Liver (tissue), 8 donors: ENCODE measurements at regions not wholly inside any gene's neighbourhood (a gene's known extent, or its start where the extent isn't known, plus 50 kb on each side); places are given as distances from the start of the nearest gene placed in this dataset.
A peak's percentile ranks its signal among the peaks of the same experiment; 100 is the strongest.

ENCODE experiments used
- DNase-seq: peaks from one replicate; pipeline ENCODE4 v3.0.0-alpha.2; 2017; ENCODE audit warnings: low spot score
- H3K27ac ChIP-seq, 2 donors: one replicate each; pipeline ENCODE4 v1.7.0; 2013; ENCODE audit warnings: inconsistent platforms in 2 of 2, low read length in 2 of 2, control low read depth in 1 of 2, low read depth in 1 of 2, mild to moderate bottlenecking in 1 of 2
- H3K27me3 ChIP-seq, 4 donors: one replicate each; pipeline versions ENCODE4 v1.6.1 to v1.7.0; 2013; ENCODE audit warnings: low read length in 3 of 4, inconsistent platforms in 1 of 4, mild to moderate bottlenecking in 1 of 4, moderate library complexity in 1 of 4; ENCODE audit not compliant: control insufficient read depth in 4 of 4, insufficient read depth in 4 of 4
- H3K36me3 ChIP-seq, 4 donors: one replicate each; pipeline versions ENCODE4 v1.6.1 to v1.7.0; 2013; ENCODE audit warnings: low read length in 3 of 4, mild to moderate bottlenecking in 3 of 4, low read depth in 1 of 4, moderate library complexity in 1 of 4; ENCODE audit not compliant: control insufficient read depth in 4 of 4, insufficient read depth in 3 of 4
- H3K4me1 ChIP-seq, 4 donors: one replicate each; pipeline versions ENCODE4 v1.6.1 to v1.7.0; 2013; ENCODE audit warnings: low read length in 3 of 4, mild to moderate bottlenecking in 3 of 4, moderate library complexity in 1 of 4; ENCODE audit not compliant: control insufficient read depth in 4 of 4, insufficient read depth in 4 of 4
- H3K4me3 ChIP-seq, 3 donors: one replicate each; pipeline versions ENCODE4 v1.6.1 to v1.7.0; 2013; ENCODE audit warnings: low read length in 3 of 3, control low read depth in 1 of 3, low read depth in 1 of 3, mild to moderate bottlenecking in 1 of 3
- H3K9ac ChIP-seq, 2 donors: one replicate each; pipeline ENCODE4 v1.7.0; 2013; ENCODE audit warnings: low read length in 2 of 2, mild to moderate bottlenecking in 2 of 2, moderate library complexity in 2 of 2, control low read depth in 1 of 2, low read depth in 1 of 2
- H3K9me3 ChIP-seq, 4 donors: one replicate each; pipeline versions ENCODE4 v1.6.1 to v1.7.0; 2013; ENCODE audit warnings: low read length in 3 of 4; ENCODE audit not compliant: control insufficient read depth in 4 of 4
- EGR1 ChIP-seq, 2 donors: IDR thresholded peaks; 2 replicates each; pipeline ENCODE4 v1.6.1; 2016 to 2018; ENCODE audit warnings: antibody characterized with exemption in 2 of 2, low read depth in 2 of 2
- FOXA2 ChIP-seq: IDR thresholded peaks from 2 replicates; pipeline ENCODE4 v1.6.1; 2016; ENCODE audit warnings: antibody characterized with exemption
- GABPA ChIP-seq, 2 donors: IDR thresholded peaks in 1 of 2; conservative IDR thresholded peaks in 1 of 2; 2 replicates each; pipeline ENCODE4 v1.6.1; 2016; ENCODE audit warnings: antibody characterized with exemption in 2 of 2, mild to moderate bottlenecking in 1 of 2, moderate library complexity in 1 of 2
- HNF4A ChIP-seq, 2 donors: conservative IDR thresholded peaks; 2 replicates each; pipeline ENCODE4 v1.6.1; 2016; ENCODE audit warnings: antibody characterized with exemption in 2 of 2, mild to moderate bottlenecking in 2 of 2
- HNF4G ChIP-seq: IDR thresholded peaks from 2 replicates; pipeline ENCODE4 v1.6.1; 2016; ENCODE audit warnings: antibody characterized with exemption
- JUND ChIP-seq, 2 donors: IDR thresholded peaks; 2 replicates each; pipeline ENCODE4 v1.6.1; 2016; ENCODE audit warnings: antibody characterized with exemption in 2 of 2
- NR2F2 ChIP-seq: IDR thresholded peaks from 2 replicates; pipeline ENCODE4 v1.6.1; 2016; ENCODE audit warnings: antibody characterized with exemption
- RAD21 ChIP-seq, 2 donors: IDR thresholded peaks; 2 replicates each; pipeline ENCODE4 v1.6.1; 2016; ENCODE audit warnings: antibody characterized with exemption in 2 of 2, mild to moderate bottlenecking in 2 of 2
- SP1 ChIP-seq: IDR thresholded peaks from 2 replicates; pipeline ENCODE4 v1.6.1; 2018; ENCODE audit warnings: antibody characterized with exemption, mild to moderate bottlenecking
- TAF1 ChIP-seq: conservative IDR thresholded peaks from 2 replicates; pipeline ENCODE4 v1.6.1; 2016; ENCODE audit warnings: antibody characterized with exemption, mild to moderate bottlenecking
- YY1 ChIP-seq: IDR thresholded peaks from 2 replicates; pipeline ENCODE4 v1.6.1; 2016; ENCODE audit warnings: antibody characterized with exemption, mild to moderate bottlenecking
- WGBS: extraction: QIAGEN DNeasy Blood & Tissue Kit; methylation state at CpG from one replicate; pipeline ENCODE4 v1.1.7; 2013; 5-methylcytosine and 5-hydroxymethylcytosine counted together
- TF ChIP-seq, protein P1 (sequence below): IDR thresholded peaks from 2 replicates; pipeline ENCODE4 v1.6.1; 2016; ENCODE audit warnings: antibody characterized with exemption
- TF ChIP-seq, protein P2 (sequence below): fragments of 150-350 bp; IDR thresholded peaks from 2 replicates; pipeline ENCODE4 v1.5.1; 2017; ENCODE audit warnings: improper control_type of control experiment, low read depth, low read length; ENCODE audit not compliant: missing input control
- TF ChIP-seq, protein P3 (sequence below): IDR thresholded peaks from 2 replicates; pipeline ENCODE4 v1.6.1; 2016; ENCODE audit warnings: antibody characterized with exemption
- TF ChIP-seq, protein P4 (sequence below): IDR thresholded peaks from 2 replicates; pipeline ENCODE4 v1.6.1; 2016; ENCODE audit warnings: antibody characterized with exemption, mild to moderate bottlenecking
- TF ChIP-seq, protein P5 (sequence below): IDR thresholded peaks from 2 replicates; pipeline ENCODE4 v1.6.1; 2016; ENCODE audit warnings: antibody characterized with exemption
- donor health status: healthy.
- donor health status: healthy.
- donor health status: healthy.
- donor health status: healthy.
- donor health status: healthy.

DNA sequence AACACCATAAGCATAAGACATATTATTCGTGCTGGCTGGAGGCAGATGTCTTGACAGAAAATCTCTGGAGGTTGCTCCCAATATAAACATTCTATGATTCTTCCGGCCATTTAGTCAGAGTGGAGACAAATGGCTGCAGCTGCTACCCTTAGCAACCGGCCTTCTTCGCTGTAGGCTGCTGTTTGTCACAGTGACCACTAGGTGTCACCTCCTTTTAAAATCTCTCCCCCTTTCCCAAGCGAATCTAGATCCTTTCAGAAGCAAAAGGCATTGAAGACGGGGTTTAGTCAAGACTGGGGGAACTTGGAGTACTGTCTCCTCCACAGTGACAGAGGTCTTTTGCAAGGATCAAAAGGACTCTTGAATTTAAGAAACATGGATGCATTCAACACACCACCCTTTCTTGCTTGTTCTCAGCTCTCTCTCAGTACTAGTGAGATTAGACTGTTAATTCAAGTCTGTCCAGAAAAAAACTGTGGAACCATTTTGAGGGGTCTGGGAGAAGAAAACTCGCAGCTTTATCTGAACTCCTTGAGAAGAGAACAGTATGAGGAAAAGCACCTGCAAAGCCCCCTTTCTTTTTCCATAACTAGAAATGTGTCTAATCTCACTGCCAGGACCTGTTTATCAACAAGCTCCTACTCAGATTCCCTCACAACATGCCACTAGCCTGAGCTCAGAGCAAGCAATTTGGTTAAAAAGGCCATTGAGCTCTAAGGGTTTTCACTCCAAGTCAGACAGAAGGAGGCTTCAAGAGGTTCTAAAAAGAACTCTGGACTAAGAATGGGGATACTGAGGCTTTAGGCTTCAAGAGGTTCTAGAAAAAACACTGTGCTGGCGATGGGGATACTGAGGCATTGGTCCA is 408.3 kb upstream of the PLXNA2 start:
- DNase-seq = peak; percentile 37
- Histone ChIP-seq H3K4me1 (no peaks in the 10 kb centered on the region), H3K27me3 (no peaks in the 10 kb centered on the region), H3K9ac (no peak overlapping the region), H3K4me3 (no peak overlapping the region), H3K9me3 (no peaks in the 10 kb centered on the region), H3K27ac (no peak overlapping the region), H3K36me3 (no peaks in the 10 kb centered on the region)
- TF ChIP-seq JUND (IDR thresholded peaks at IDR 0.05) (no peak), GABPA (IDR thresholded peaks at IDR 0.05 in 1 of 2, conservative IDR thresholded peaks at IDR 0.05 in 1 of 2) (no peak), FOXA2 (no peak), SP1 (no peak), HNF4A (conservative IDR thresholded peaks at IDR 0.05) (no peak), HNF4G (no peak), RAD21 (IDR thresholded peaks at IDR 0.05) (peak; percentile 83 to 90), YY1 (peak; percentile 15)
- TF ChIP-seq, protein P1, sequence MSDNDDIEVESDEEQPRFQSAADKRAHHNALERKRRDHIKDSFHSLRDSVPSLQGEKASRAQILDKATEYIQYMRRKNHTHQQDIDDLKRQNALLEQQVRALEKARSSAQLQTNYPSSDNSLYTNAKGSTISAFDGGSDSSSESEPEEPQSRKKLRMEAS = no peak
- TF ChIP-seq, protein P2, sequence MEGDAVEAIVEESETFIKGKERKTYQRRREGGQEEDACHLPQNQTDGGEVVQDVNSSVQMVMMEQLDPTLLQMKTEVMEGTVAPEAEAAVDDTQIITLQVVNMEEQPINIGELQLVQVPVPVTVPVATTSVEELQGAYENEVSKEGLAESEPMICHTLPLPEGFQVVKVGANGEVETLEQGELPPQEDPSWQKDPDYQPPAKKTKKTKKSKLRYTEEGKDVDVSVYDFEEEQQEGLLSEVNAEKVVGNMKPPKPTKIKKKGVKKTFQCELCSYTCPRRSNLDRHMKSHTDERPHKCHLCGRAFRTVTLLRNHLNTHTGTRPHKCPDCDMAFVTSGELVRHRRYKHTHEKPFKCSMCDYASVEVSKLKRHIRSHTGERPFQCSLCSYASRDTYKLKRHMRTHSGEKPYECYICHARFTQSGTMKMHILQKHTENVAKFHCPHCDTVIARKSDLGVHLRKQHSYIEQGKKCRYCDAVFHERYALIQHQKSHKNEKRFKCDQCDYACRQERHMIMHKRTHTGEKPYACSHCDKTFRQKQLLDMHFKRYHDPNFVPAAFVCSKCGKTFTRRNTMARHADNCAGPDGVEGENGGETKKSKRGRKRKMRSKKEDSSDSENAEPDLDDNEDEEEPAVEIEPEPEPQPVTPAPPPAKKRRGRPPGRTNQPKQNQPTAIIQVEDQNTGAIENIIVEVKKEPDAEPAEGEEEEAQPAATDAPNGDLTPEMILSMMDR = peak; percentile 90
- TF ChIP-seq, protein P3, sequence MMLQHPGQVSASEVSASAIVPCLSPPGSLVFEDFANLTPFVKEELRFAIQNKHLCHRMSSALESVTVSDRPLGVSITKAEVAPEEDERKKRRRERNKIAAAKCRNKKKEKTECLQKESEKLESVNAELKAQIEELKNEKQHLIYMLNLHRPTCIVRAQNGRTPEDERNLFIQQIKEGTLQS = no peak
- TF ChIP-seq, protein P4, sequence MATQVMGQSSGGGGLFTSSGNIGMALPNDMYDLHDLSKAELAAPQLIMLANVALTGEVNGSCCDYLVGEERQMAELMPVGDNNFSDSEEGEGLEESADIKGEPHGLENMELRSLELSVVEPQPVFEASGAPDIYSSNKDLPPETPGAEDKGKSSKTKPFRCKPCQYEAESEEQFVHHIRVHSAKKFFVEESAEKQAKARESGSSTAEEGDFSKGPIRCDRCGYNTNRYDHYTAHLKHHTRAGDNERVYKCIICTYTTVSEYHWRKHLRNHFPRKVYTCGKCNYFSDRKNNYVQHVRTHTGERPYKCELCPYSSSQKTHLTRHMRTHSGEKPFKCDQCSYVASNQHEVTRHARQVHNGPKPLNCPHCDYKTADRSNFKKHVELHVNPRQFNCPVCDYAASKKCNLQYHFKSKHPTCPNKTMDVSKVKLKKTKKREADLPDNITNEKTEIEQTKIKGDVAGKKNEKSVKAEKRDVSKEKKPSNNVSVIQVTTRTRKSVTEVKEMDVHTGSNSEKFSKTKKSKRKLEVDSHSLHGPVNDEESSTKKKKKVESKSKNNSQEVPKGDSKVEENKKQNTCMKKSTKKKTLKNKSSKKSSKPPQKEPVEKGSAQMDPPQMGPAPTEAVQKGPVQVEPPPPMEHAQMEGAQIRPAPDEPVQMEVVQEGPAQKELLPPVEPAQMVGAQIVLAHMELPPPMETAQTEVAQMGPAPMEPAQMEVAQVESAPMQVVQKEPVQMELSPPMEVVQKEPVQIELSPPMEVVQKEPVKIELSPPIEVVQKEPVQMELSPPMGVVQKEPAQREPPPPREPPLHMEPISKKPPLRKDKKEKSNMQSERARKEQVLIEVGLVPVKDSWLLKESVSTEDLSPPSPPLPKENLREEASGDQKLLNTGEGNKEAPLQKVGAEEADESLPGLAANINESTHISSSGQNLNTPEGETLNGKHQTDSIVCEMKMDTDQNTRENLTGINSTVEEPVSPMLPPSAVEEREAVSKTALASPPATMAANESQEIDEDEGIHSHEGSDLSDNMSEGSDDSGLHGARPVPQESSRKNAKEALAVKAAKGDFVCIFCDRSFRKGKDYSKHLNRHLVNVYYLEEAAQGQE = no peak
- 16% methylated on average over 8 of the region's 8 CpGs for WGBS

DNA sequence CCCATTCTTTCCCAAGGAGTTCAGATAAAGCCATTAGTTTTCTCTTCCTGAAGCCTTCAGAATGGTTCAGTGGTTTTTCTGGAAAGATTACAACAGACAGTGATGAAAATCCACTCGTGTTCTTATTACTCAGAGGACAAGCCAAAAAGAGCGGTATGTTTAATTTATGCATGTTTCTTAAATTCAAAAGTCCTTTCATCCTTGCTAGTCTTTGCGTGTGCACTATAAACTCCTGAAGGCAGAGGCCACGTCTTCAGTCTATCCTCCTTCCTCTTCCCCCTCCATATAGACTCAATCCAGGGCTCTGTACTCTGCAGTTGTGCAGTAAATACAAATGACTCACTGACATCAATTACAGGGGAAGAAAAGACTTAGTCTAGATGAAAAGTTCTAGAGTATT is 409.2 kb upstream of the PLXNA2 start:
- WGBS = 78% methylated on average over 4 of the region's 4 CpGs
- Histone ChIP-seq H3K9me3 (no peaks in the 10 kb centered on the region), H3K36me3 (no peaks in the 10 kb centered on the region), H3K4me1 (no peaks in the 10 kb centered on the region), H3K9ac (no peak overlapping the region), H3K27ac (no peak overlapping the region), H3K27me3 (no peaks in the 10 kb centered on the region), H3K4me3 (no peak overlapping the region)
- no peak for DNase-seq
- TF ChIP-seq NR2F2 (no peak), EGR1 (IDR thresholded peaks at IDR 0.05; ENCODE audit: low read depth in 2 of 2) (no peak), GABPA (IDR thresholded peaks at IDR 0.05 in 1 of 2, conservative IDR thresholded peaks at IDR 0.05 in 1 of 2) (no peak), TAF1 (no peak), YY1 (no peak), RAD21 (IDR thresholded peaks at IDR 0.05) (no peak), FOXA2 (no peak), JUND (IDR thresholded peaks at IDR 0.05) (no peak)
- TF ChIP-seq, protein P4 = no peak
- TF ChIP-seq, protein P3 = no peak
- TF ChIP-seq, protein P5, sequence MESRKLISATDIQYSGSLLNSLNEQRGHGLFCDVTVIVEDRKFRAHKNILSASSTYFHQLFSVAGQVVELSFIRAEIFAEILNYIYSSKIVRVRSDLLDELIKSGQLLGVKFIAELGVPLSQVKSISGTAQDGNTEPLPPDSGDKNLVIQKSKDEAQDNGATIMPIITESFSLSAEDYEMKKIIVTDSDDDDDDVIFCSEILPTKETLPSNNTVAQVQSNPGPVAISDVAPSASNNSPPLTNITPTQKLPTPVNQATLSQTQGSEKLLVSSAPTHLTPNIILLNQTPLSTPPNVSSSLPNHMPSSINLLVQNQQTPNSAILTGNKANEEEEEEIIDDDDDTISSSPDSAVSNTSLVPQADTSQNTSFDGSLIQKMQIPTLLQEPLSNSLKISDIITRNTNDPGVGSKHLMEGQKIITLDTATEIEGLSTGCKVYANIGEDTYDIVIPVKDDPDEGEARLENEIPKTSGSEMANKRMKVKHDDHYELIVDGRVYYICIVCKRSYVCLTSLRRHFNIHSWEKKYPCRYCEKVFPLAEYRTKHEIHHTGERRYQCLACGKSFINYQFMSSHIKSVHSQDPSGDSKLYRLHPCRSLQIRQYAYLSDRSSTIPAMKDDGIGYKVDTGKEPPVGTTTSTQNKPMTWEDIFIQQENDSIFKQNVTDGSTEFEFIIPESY = no peak
